Keratinocyte (primary cell): ENCODE measurements at regions not wholly inside any gene's neighbourhood (a gene's known extent, or its start where the extent isn't known, plus 50 kb on each side); places are given as distances from the start of the nearest gene placed in this dataset.

ENCODE experiments used
- DNase-seq: peaks from one replicate; pipeline ENCODE4 v3.0.0-alpha.2; 2011; ENCODE audit warnings: low read depth, missing footprints, low spot score
- FAIRE-seq: peaks from 2 replicates; lab custom pipeline; 2011; peaks lifted over from hg19 to GRCh38; lab: Jason Lieb, UNC
- H2AFZ ChIP-seq: 2 replicates; pipeline ENCODE4 v1.6.0; 2012; ENCODE audit warnings: low read length, control low read depth, inconsistent platforms; ENCODE audit not compliant: control insufficient read depth
- H3K27ac ChIP-seq: 2 replicates; pipeline ENCODE4 v1.5.1; 2011; ENCODE audit warnings: low read length; ENCODE audit not compliant: control insufficient read depth, insufficient read depth
- H3K27me3 ChIP-seq: 3 replicates; pipeline ENCODE4 v1.6.0; 2011; ENCODE audit warnings: low read length; ENCODE audit not compliant: control insufficient read depth, insufficient read depth; ENCODE audit errors: extremely low read depth
- H3K36me3 ChIP-seq, 2 experiments: 2 replicates in 1 of 2; 3 replicates in 1 of 2; pipeline ENCODE4 v1.5.1; 2011; ENCODE audit warnings: low read length in 2 of 2, mild to moderate bottlenecking in 1 of 2; ENCODE audit not compliant: control insufficient read depth in 2 of 2, insufficient read depth in 2 of 2; ENCODE audit errors: extremely low read depth in 1 of 2
- H3K4me1 ChIP-seq: 3 replicates; pipeline ENCODE4 v1.5.1; 2011; ENCODE audit warnings: low read length; ENCODE audit not compliant: control insufficient read depth, insufficient read depth; ENCODE audit errors: extremely low read depth
- H3K4me2 ChIP-seq: 3 replicates; pipeline ENCODE4 v1.6.0; 2011; ENCODE audit warnings: low read depth, low read length; ENCODE audit not compliant: control insufficient read depth, insufficient read depth; ENCODE audit errors: extremely low read depth
- H3K4me3 ChIP-seq, 3 experiments: fragments of 200-600 bp in 1 of 3; sonication (generic) in 1 of 3; 2 replicates in 2 of 3; 3 replicates in 1 of 3; pipeline ENCODE4 v1.5.1; 2011 to 2016; ENCODE audit warnings: low read length in 3 of 3, mild to moderate bottlenecking in 3 of 3, control low read depth in 2 of 3, inconsistent platforms in 1 of 3, low read depth in 1 of 3, mixed read lengths in 1 of 3, mixed run types in 1 of 3, moderate library complexity in 1 of 3; ENCODE audit not compliant: control insufficient read depth in 2 of 3, insufficient read depth in 2 of 3; ENCODE audit errors: extremely low read depth in 1 of 3
- H3K79me2 ChIP-seq: 2 replicates; pipeline ENCODE4 v1.6.0; 2012; ENCODE audit warnings: low read length; ENCODE audit not compliant: control insufficient read depth, insufficient read depth
- H3K9ac ChIP-seq: 3 replicates; pipeline ENCODE4 v1.6.0; 2011; ENCODE audit warnings: low read length; ENCODE audit not compliant: control insufficient read depth, insufficient read depth; ENCODE audit errors: extremely low read depth
- H3K9me1 ChIP-seq: 3 replicates; pipeline ENCODE4 v1.6.0; 2011; ENCODE audit warnings: low read length; ENCODE audit not compliant: control insufficient read depth, insufficient read depth; ENCODE audit errors: extremely low read depth
- H3K9me3 ChIP-seq: 2 replicates; pipeline ENCODE4 v1.5.1; 2012; ENCODE audit warnings: low read depth, low read length; ENCODE audit not compliant: control insufficient read depth
- H4K20me1 ChIP-seq: 3 replicates; pipeline ENCODE4 v1.6.0; 2011; ENCODE audit warnings: low read length; ENCODE audit not compliant: control insufficient read depth, insufficient read depth; ENCODE audit errors: extremely low read depth
- CTCF ChIP-seq, 3 experiments: IDR thresholded peaks in 1 of 3; conservative IDR thresholded peaks in 1 of 3; optimal IDR thresholded peaks in 1 of 3; 2 replicates in 2 of 3; 3 replicates in 1 of 3; pipeline versions ENCODE3 to v1.5.1; 2011; ENCODE audit warnings: low read length in 3 of 3, mild to moderate bottlenecking in 3 of 3, moderate library complexity in 2 of 3, control low read depth in 1 of 3, inconsistent platforms in 1 of 3; ENCODE audit not compliant: insufficient read depth in 2 of 3; ENCODE audit errors: extremely low read depth in 1 of 3
- EZH2 ChIP-seq: IDR thresholded peaks from one replicate; pipeline ENCODE4 v1.6.1; 2012; ENCODE audit warnings: inconsistent platforms, mild to moderate bottlenecking, low read length, moderate library complexity
- dilution Hi-C: fragments of 300-500 bp; cut with MboI; formaldehyde crosslinking; loops from one replicate; pipeline ENCODE4 v1.7.0; 2020; ENCODE audit warnings: low sequenced_read_pairs; ENCODE audit not compliant: extremely low pct_ligation_motif_present

GRCh38 chr10:24041034-24041433 lies 167.9 kb upstream of the KIAA1217 start:
- no peak overlapping the region for H3K4me3 ChIP-seq
- no peak for FAIRE-seq

GRCh38 chr10:24041834-24042233 lies 167.1 kb upstream of the KIAA1217 start:
- no peak for DNase-seq
- H3K9ac ChIP-seq = no peak overlapping the region

More at GRCh38 chr10:24041034-24041433, 167.9 kb upstream of the KIAA1217 start:
- dilution Hi-C loops = no loop called here
- Histone ChIP-seq H2AFZ (no peak overlapping the region), H3K9ac (no peak overlapping the region), H3K9me3 (no peaks in the 10 kb centered on the region), H3K79me2 (no peaks in the 10 kb centered on the region), H3K27ac (no peak overlapping the region), H4K20me1 (no peaks in the 10 kb centered on the region), H3K36me3 (no peaks in the 10 kb centered on the region), H3K27me3 (no peaks in the 10 kb centered on the region), H3K4me1 (no peaks in the 10 kb centered on the region), H3K4me2 (no peak overlapping the region), H3K9me1 (no peaks in the 10 kb centered on the region)
- no peak for DNase-seq
- TF ChIP-seq EZH2 (no peak), CTCF (optimal IDR thresholded peaks at IDR 0.05 in 1 of 3, IDR thresholded peaks at IDR 0.05 in 1 of 3, conservative IDR thresholded peaks at IDR 0.05 in 1 of 3; ENCODE audit: extremely low read depth in 1 of 3, insufficient read depth in 2 of 3, low read length in 3 of 3) (no peak)

More at GRCh38 chr10:24041834-24042233, 167.1 kb upstream of the KIAA1217 start:
- H3K4me3 ChIP-seq = no peak overlapping the region
- no peaks in the 10 kb centered on the region for H3K9me1 ChIP-seq
- no peaks in the 10 kb centered on the region for H4K20me1 ChIP-seq
- no peak overlapping the region for H2AFZ ChIP-seq
- H3K4me1 ChIP-seq = no peaks in the 10 kb centered on the region
- no peak for TF ChIP-seq EZH2
- no peak for TF ChIP-seq CTCF (optimal IDR thresholded peaks at IDR 0.05 in 1 of 3, IDR thresholded peaks at IDR 0.05 in 1 of 3, conservative IDR thresholded peaks at IDR 0.05 in 1 of 3; ENCODE audit: extremely low read depth in 1 of 3, insufficient read depth in 2 of 3, low read length in 3 of 3)
- no peak overlapping the region for H3K4me2 ChIP-seq
- H3K79me2 ChIP-seq = no peaks in the 10 kb centered on the region
- no peaks in the 10 kb centered on the region for H3K9me3 ChIP-seq
- H3K27me3 ChIP-seq = no peaks in the 10 kb centered on the region
- dilution Hi-C loops = no loop called here
- no peak overlapping the region for H3K27ac ChIP-seq
- no peaks in the 10 kb centered on the region for H3K36me3 ChIP-seq
- FAIRE-seq = no peak
